Right cardiac atrium (tissue), 5 donors: ENCODE measurements at regions not wholly inside any gene's neighbourhood (a gene's known extent, or its start where the extent isn't known, plus 50 kb on each side); places are given as distances from the start of the nearest gene placed in this dataset.
"Not testable (repeated sequence)": the region's sequence is repeated elsewhere in the genome, so short reads cannot be mapped to it uniquely, and the experiment has no call there.

Source experiments
- ATAC-seq, 2 donors: fragments of 200-7000 bp; cut with Tn5 transposase; one replicate each; pipeline versions ENCODE4 v1.8.0 to v1.9.1; 2020; ENCODE audit warnings: moderate library complexity in 2 of 2, mild to moderate bottlenecking in 1 of 2
- DNase-seq, 3 donors: peaks; one replicate each; pipeline ENCODE4 v3.0.0-alpha.2; 2020
- H3K27ac ChIP-seq: one replicate; pipeline ENCODE4 v1.5.1; 2013; ENCODE audit warnings: mild to moderate bottlenecking, low read length, control low read depth, moderate library complexity
- H3K27me3 ChIP-seq: one replicate; pipeline ENCODE4 v1.6.1; 2013; ENCODE audit not compliant: control insufficient read depth, insufficient read depth
- H3K4me1 ChIP-seq: one replicate; pipeline ENCODE4 v1.6.1; 2013; ENCODE audit warnings: low read length; ENCODE audit not compliant: control insufficient read depth, insufficient read depth
- H3K4me3 ChIP-seq: one replicate; pipeline ENCODE4 v1.5.1; 2013; ENCODE audit warnings: low read length, control low read depth
- H3K9me3 ChIP-seq: one replicate; pipeline ENCODE4 v1.6.1; 2013; ENCODE audit warnings: low read length; ENCODE audit not compliant: control insufficient read depth
- WGBS: extraction: QIAGEN DNeasy Blood & Tissue Kit; methylation state at CpG from one replicate; pipeline ENCODE4 v1.1.7; 2013; 5-methylcytosine and 5-hydroxymethylcytosine counted together
- intact Hi-C, 4 donors: fragments of 100-400 bp; cut with DNase I; formaldehyde crosslinking; loops; one replicate each; pipeline versions ENCODE4 v1.11.0 to v1.14.0; 2022 to 2023
- donor health status: healthy with polysubstance abuse.
- donor health status: DM: no; HTN: yes; CAD: no.
- donor health status: DM: no; HTN: no; CAD: no.
- donor health status: DM: no; HTN: yes; CAD: no; lungs with severe emphysema.
- donor health status: DM: yes; HTN: yes; CAD: no.

GRCh38 chr7:13098161-13098560 is 410.7 kb downstream of the ARL4A start:
- H3K27me3 ChIP-seq, result no peaks in the 10 kb centered on the region
- H3K4me1 ChIP-seq, result no peaks in the 10 kb centered on the region
- DNase-seq, result no peak
- WGBS, result 88% methylated on average over 4 of the region's 4 CpGs
- ATAC-seq, result no peak
- intact Hi-C loops, result no loop called here
- H3K9me3 ChIP-seq, result no peaks in the 10 kb centered on the region
- no peak overlapping the region for H3K4me3 ChIP-seq
- no peak overlapping the region for H3K27ac ChIP-seq

DNA sequence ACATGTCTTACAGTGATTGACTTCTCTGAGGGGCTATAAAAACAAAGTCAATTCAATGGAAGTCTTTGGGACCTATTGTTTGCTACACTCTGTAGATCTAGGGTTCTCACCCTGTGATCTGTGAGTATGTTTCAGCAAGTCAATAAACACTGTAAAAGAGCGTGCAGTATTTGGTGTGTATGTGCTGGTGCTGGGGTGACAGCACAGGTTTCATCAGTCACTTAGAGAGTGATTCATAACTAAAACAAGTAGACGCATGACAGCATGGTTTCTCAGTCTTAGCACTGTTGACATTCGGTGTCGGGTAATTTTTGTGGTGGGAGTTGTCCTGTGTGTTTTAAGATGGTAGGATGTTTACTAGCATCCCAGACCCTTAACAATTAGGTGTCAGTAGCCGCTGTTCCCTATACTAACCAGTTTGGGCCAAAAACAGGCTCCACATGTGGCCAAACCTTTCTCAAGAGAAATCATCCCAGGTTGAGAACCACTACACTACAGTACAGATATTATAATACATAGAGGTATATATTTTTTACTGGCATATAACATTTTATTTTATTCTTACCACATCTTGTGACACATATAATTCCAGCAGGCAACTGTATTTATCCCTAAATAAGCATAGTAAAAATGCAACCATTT is 411.8 kb downstream of the ARL4A start:
- intact Hi-C loops, result no loop called here
- DNase-seq (no peak), ATAC-seq (no peak)
- Histone ChIP-seq H3K4me3 (no peak overlapping the region), H3K27ac (no peak overlapping the region), H3K9me3 (no peaks in the 10 kb centered on the region), H3K4me1 (no peaks in the 10 kb centered on the region), H3K27me3 (no peaks in the 10 kb centered on the region)
- 89% methylated on average over 5 of the region's 5 CpGs for WGBS

- intact Hi-C loops, result no loop called here
- H3K4me1 ChIP-seq, result no peaks in the 10 kb centered on the region
- no peaks in the 10 kb centered on the region for H3K9me3 ChIP-seq
- ATAC-seq (no peak), DNase-seq (no peak)
- no peak overlapping the region for H3K27ac ChIP-seq
- H3K4me3 ChIP-seq, result no peak overlapping the region
- H3K27me3 ChIP-seq, result no peaks in the 10 kb centered on the region
- WGBS, result 67% methylated on average over 1 of the region's 1 CpG
These were observed 416.7 kb downstream of the ARL4A start for GRCh38 chr7:13104128-13104527.

- H3K9me3 ChIP-seq, result no peaks in the 10 kb centered on the region
- no peaks in the 10 kb centered on the region for H3K27me3 ChIP-seq
- intact Hi-C loops, result no loop called here
- no peak for ATAC-seq
- no peak for DNase-seq
- no peak overlapping the region for H3K27ac ChIP-seq
- no peak overlapping the region for H3K4me3 ChIP-seq
- H3K4me1 ChIP-seq, result no peaks in the 10 kb centered on the region
These were observed 417.8 kb downstream of the ARL4A start for GRCh38 chr7:13105209-13105608.

DNA sequence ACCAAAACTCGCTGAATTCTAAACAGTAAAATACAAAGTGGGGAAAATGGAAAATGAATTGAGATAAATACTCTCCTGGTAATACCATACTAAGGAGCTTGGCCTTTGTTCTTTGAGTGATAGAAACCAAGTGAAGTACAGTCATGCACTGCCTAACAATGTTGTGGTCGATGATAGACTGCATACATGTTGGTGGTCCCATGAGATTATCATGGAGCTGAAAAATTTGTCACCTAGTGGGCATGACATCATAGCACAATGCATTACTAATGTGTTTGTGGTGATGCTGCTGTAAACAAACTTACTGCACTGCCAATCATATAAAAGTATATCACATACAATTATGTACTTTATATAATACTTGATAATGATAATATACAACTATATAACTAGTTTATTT is 419.1 kb downstream of the ARL4A start:
- no peaks in the 10 kb centered on the region for H3K27me3 ChIP-seq
- no peak overlapping the region for H3K27ac ChIP-seq
- ATAC-seq (no peak), DNase-seq (no peak)
- H3K4me3 ChIP-seq, result no peak overlapping the region
- intact Hi-C loops, result no loop called here
- no peaks in the 10 kb centered on the region for H3K4me1 ChIP-seq
- H3K9me3 ChIP-seq, result no peaks in the 10 kb centered on the region
- WGBS, result 94% methylated on average over 2 of the region's 2 CpGs

DNA sequence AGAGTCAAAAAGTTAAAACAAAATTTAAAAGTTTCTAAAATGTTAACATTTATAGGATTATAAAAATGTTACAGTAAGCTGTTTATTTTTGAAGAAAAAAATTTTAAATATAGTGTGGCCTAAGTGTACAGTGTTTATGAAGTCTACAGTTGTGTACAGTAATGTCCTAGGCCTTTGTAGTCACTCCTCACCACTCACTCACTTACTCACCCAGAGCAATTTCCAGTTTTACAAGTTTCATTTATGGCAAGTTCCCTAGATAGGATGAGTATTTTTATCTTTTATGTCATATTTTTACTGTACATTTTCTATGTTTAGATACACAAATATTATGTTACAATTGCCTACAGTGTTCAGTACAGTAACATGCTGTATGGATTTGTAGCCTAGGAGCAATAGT is 419.9 kb downstream of the ARL4A start:
- Histone ChIP-seq H3K9me3 (no peaks in the 10 kb centered on the region), H3K4me1 (no peaks in the 10 kb centered on the region), H3K27ac (no peak overlapping the region), H3K27me3 (no peaks in the 10 kb centered on the region), H3K4me3 (no peak overlapping the region)
- no peak for DNase-seq
- ATAC-seq, result no peak
- intact Hi-C loops, result no loop called here

DNA sequence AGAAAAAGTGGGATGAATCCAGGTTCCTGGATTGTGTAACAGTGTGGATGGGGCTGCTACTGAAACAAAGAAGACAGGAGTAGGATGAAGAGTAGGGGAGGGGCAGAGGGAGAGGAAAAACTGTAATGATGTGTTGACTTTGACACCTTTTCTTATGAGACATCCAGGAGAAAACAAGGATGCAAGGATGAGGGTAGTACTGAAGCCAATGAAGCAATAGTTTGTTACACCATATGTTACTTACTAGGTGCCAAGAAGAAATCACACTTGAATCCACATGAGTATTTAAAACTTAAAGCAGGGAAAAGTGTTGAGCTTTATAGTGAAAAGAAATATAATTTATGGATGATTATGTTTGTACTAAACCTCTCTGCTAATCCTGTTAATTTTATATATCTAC is 420.6 kb downstream of the ARL4A start:
- intact Hi-C loops, result no loop called here
- no peaks in the 10 kb centered on the region for H3K27me3 ChIP-seq
- H3K4me3 ChIP-seq, result no peak overlapping the region
- no peaks in the 10 kb centered on the region for H3K4me1 ChIP-seq
- DNase-seq (no peak), ATAC-seq (no peak)
- no peaks in the 10 kb centered on the region for H3K9me3 ChIP-seq
- no peak overlapping the region for H3K27ac ChIP-seq

DNA sequence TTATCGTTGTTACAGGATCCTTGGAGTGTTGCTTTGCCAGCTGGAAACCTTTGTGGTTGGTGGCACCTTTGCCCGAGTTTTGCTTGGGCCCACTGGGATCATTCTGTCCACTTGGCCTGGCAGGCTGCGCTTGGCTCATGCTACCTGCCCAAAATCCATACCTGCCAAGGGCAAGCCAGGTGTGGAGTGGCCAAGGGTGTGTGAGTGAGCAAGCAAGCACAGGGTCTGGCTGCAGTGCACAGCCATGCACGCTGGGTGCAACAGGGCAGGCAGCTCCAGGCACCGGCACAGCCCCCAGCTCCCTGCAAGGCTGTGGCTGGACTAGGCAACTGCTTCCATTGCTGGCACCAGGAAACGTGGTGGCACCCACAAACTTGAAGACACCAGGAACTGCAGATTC is 421.8 kb downstream of the ARL4A start:
- ATAC-seq (no peak), DNase-seq (no peak)
- H3K27ac ChIP-seq, result no peak overlapping the region
- WGBS, result 96% methylated on average over 6 of the region's 6 CpGs
- H3K4me1 ChIP-seq, result no peaks in the 10 kb centered on the region
- no peaks in the 10 kb centered on the region for H3K9me3 ChIP-seq
- intact Hi-C loops, result no loop called here
- H3K4me3 ChIP-seq, result no peak overlapping the region
- no peaks in the 10 kb centered on the region for H3K27me3 ChIP-seq

GRCh38 chr7:13110107-13110506 is 422.7 kb downstream of the ARL4A start:
- Histone ChIP-seq H3K4me3 (no peak overlapping the region), H3K4me1 (no peaks in the 10 kb centered on the region), H3K9me3 (no peaks in the 10 kb centered on the region), H3K27ac (no peak overlapping the region), H3K27me3 (no peaks in the 10 kb centered on the region)
- 97% methylated on average over 6 of the region's 6 CpGs for WGBS
- ATAC-seq (no peak), DNase-seq (no peak)
- intact Hi-C loops, result loop anchor here in 1 of 4 donors (10.0 kb wide), 1 partner anchor 425 kb away; the partner anchor contains the start of gene ARL4A

- no peak overlapping the region for H3K27ac ChIP-seq
- intact Hi-C loops, result loop anchor here in 1 of 4 donors (10.0 kb wide), 1 partner anchor 426 kb away; the partner anchor contains the start of gene ARL4A
- 62% methylated on average over 3 of the region's 3 CpGs for WGBS
- H3K27me3 ChIP-seq, result no peaks in the 10 kb centered on the region
- no peaks in the 10 kb centered on the region for H3K4me1 ChIP-seq
- ATAC-seq (no peak), DNase-seq (no peak)
- no peak overlapping the region for H3K4me3 ChIP-seq
- H3K9me3 ChIP-seq, result no peaks in the 10 kb centered on the region
These were observed 423.8 kb downstream of the ARL4A start for GRCh38 chr7:13111230-13111629.

DNA sequence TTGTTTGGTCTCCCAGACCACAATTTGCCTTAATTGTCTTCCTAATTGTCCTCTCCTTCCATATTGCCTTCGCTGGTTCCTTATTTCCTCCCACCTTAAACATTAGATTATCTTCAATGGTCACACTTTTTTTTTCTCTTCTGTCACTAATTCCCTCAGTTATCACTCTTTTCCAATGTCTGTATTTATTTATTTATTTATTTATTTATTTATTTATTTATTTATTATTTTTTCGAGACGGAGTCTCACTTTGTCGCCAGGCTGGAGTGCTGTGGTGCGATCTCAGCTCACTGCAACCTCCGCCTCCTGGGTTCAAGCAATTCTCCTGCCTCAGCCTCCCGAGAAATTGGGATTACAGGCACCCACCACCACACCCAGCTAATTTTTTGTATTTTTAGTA is 426.8 kb downstream of the ARL4A start:
- ATAC-seq, H3K4me1 ChIP-seq, H3K27ac ChIP-seq, H3K27me3 ChIP-seq, H3K9me3 ChIP-seq, DNase-seq, H3K4me3 ChIP-seq: not testable (repeated sequence)
- 96% methylated on average over 7 of the region's 7 CpGs for WGBS
- intact Hi-C loops, result loop anchor here in 1 of 4 donors (10.0 kb wide), 1 partner anchor 429 kb away; the partner anchor contains the start of gene ARL4A
